ENCODE measurements at regions not wholly inside any gene's neighbourhood (a gene's known extent, or its start where the extent isn't known, plus 50 kb on each side); places are given as distances from the start of the nearest gene placed in this dataset.

DNA sequence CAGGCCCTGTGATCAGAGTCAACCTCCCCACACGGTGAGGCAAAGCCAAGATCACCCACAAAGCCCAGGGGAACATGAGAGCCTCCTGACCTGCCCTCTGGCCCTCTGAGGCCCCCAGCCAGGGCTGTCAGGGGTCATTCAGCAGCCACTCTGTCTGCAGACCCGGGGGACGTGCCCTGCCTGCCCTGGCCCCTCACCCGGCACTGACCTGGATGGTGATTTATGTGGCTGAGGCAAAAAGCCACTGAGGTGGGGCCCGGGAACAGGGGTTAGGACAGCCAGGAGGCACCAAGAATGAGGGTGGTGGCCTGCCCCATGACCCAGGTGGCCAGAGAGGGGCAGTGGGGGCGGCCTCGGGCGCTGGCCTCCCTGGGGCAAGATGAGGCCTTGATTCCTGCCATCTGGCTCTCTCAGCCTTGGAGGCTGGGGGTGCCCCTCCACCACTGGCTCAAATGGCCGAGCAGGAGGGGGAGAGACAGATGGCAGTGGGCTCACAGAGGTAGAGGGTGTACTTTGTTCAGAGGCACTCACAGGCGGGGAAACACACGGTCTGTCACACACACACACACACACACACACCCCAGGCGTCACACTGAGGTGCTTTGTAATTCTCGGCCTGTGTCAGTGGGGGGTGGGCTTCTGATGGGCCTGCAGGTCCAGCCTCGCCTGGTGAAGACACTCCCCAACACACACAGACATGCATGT lies 174.0 kb upstream of the GSE1 start (continued):
- TF ChIP-seq, protein P1, sequence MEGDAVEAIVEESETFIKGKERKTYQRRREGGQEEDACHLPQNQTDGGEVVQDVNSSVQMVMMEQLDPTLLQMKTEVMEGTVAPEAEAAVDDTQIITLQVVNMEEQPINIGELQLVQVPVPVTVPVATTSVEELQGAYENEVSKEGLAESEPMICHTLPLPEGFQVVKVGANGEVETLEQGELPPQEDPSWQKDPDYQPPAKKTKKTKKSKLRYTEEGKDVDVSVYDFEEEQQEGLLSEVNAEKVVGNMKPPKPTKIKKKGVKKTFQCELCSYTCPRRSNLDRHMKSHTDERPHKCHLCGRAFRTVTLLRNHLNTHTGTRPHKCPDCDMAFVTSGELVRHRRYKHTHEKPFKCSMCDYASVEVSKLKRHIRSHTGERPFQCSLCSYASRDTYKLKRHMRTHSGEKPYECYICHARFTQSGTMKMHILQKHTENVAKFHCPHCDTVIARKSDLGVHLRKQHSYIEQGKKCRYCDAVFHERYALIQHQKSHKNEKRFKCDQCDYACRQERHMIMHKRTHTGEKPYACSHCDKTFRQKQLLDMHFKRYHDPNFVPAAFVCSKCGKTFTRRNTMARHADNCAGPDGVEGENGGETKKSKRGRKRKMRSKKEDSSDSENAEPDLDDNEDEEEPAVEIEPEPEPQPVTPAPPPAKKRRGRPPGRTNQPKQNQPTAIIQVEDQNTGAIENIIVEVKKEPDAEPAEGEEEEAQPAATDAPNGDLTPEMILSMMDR (IDR thresholded peaks at IDR 0.05) = no peak

DNA sequence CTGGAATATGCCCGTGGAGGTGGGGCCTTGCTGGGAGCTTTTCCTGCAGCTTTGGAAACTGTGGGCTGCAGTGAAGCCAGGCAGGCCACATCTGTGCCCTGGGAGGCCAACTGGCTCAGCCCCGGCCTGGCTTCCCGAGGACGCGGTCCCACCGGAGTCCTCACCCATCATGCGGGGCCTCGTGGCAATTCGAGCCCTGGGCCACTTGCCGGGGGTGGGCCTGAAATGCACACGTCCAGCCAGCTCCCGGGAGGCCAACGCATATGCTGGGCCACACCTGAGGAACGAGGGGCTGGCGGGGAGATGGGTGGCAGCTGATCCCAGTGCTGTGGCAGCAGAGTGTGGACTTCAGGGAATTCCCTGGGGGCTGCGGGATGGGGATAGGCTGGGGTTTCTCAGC lies 172.4 kb upstream of the GSE1 start:
- H3K79me2 ChIP-seq (ENCODE audit: insufficient read depth) = no peaks in the 10 kb centered on the region
- H3K4me3 ChIP-seq (ENCODE audit: low read depth in 2 of 2, low read length in 1 of 2) = no peak overlapping the region
- no peaks in the 10 kb centered on the region for H4K20me1 ChIP-seq (ENCODE audit: insufficient read depth)
- no peak overlapping the region for H3K27ac ChIP-seq (ENCODE audit: low read depth in 2 of 2, low read length in 1 of 2)
- no peak overlapping the region for H3K4me2 ChIP-seq
- ChIA-PET POLR2A (no interaction called here), CTCF (interaction anchor here (0.9 to 1.4 kb wide), 4 partner anchors 12 to 48 kb away, joined by 3 read pairs; no protein-coding TSS in a partner anchor)
- no peaks in the 10 kb centered on the region for H3F3A ChIP-seq (replicated peaks; ENCODE audit: insufficient read depth)
- no peaks in the 10 kb centered on the region for H3K9me3 ChIP-seq
- no peak overlapping the region for H2AFZ ChIP-seq (ENCODE audit: low read depth)
- no peak for TF ChIP-seq EZH2phosphoT487 (IDR thresholded peaks at IDR 0.05; ENCODE audit: borderline replicate concordance, low read depth)
- no peak for TF ChIP-seq TCF12 (IDR thresholded peaks at IDR 0.05)
- TF ChIP-seq EP300 (IDR thresholded peaks at IDR 0.05; ENCODE audit: borderline replicate concordance in 1 of 2, low read depth in 1 of 2, low read length in 1 of 2) = no peak
- TF ChIP-seq SIN3A (IDR thresholded peaks at IDR 0.05; ENCODE audit: borderline replicate concordance, low read depth, low read length) = no peak
- TF ChIP-seq, protein P2, sequence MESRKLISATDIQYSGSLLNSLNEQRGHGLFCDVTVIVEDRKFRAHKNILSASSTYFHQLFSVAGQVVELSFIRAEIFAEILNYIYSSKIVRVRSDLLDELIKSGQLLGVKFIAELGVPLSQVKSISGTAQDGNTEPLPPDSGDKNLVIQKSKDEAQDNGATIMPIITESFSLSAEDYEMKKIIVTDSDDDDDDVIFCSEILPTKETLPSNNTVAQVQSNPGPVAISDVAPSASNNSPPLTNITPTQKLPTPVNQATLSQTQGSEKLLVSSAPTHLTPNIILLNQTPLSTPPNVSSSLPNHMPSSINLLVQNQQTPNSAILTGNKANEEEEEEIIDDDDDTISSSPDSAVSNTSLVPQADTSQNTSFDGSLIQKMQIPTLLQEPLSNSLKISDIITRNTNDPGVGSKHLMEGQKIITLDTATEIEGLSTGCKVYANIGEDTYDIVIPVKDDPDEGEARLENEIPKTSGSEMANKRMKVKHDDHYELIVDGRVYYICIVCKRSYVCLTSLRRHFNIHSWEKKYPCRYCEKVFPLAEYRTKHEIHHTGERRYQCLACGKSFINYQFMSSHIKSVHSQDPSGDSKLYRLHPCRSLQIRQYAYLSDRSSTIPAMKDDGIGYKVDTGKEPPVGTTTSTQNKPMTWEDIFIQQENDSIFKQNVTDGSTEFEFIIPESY (IDR thresholded peaks at IDR 0.05; ENCODE audit: borderline replicate concordance, low read depth) = no peak
- no peak for TF ChIP-seq MEF2A (IDR thresholded peaks at IDR 0.05; ENCODE audit: borderline replicate concordance, low read depth)
- TF ChIP-seq, protein P1 (IDR thresholded peaks at IDR 0.05) = no peak
- TF ChIP-seq GABPA (IDR thresholded peaks at IDR 0.05; ENCODE audit: low read depth) = no peak
- H3K9ac ChIP-seq = no peak overlapping the region
- DNase-seq = no peak
- H3K36me3 ChIP-seq (replicated peaks in 1 of 2; ENCODE audit: control insufficient read depth in 1 of 2, insufficient read depth in 2 of 2, low read length in 1 of 2) = no peaks in the 10 kb centered on the region
- WGBS (ENCODE audit: low lambda C conversion rate) = no CpG with 5 or more reads among the region's 16 CpGs
- H3K9me2 ChIP-seq = no peaks in the 10 kb centered on the region
- no peaks in the 10 kb centered on the region for H3K27me3 ChIP-seq (ENCODE audit: insufficient read depth)
- H3K4me1 ChIP-seq (ENCODE audit: control insufficient read depth in 1 of 2, insufficient read depth in 2 of 2, low read depth in 1 of 2, low read length in 1 of 2) = peaks cover 0 to 31% of the 10 kb centered on the region in 2 experiments; a peak in 2 of 4 replicates
